WTC11 (cell line): ENCODE measurements at regions not wholly inside any gene's neighbourhood (a gene's known extent, or its start where the extent isn't known, plus 50 kb on each side); places are given as distances from the start of the nearest gene placed in this dataset.

ENCODE experiments used
- CREB1 ChIP-seq: sonication (generic); formaldehyde crosslinking; IDR thresholded peaks from 2 replicates; pipeline ENCODE4 v1.8.0; 2023; ENCODE audit warnings: mild to moderate bottlenecking, missing genetic modification reagents
- CREM ChIP-seq: sonication (generic); formaldehyde crosslinking; IDR thresholded peaks from 2 replicates; pipeline ENCODE4 v1.8.1; 2022; ENCODE audit warnings: mild to moderate bottlenecking, missing genetic modification reagents, moderate library complexity
- NFYB ChIP-seq: sonication (generic); formaldehyde crosslinking; conservative IDR thresholded peaks from 2 replicates; pipeline ENCODE4 v1.8.0; 2022; ENCODE audit warnings: low read depth, missing genetic modification reagents
- NR2C2 ChIP-seq: sonication (generic); formaldehyde crosslinking; IDR thresholded peaks from 2 replicates; pipeline ENCODE4 v1.8.0; 2022; ENCODE audit warnings: mild to moderate bottlenecking, missing genetic modification reagents
- SP1 ChIP-seq: sonication (generic); formaldehyde crosslinking; conservative IDR thresholded peaks from 2 replicates; pipeline ENCODE4 v1.8.1; 2022; ENCODE audit warnings: missing genetic modification reagents
- ZNF121 ChIP-seq: sonication (generic); formaldehyde crosslinking; IDR thresholded peaks from 2 replicates; pipeline ENCODE4 v1.8.0; 2023; ENCODE audit warnings: missing genetic modification reagents
- ZNF317 ChIP-seq: sonication (generic); formaldehyde crosslinking; IDR thresholded peaks from 2 replicates; pipeline ENCODE4 v1.8.1; 2023; ENCODE audit warnings: low read depth, mild to moderate bottlenecking, moderate library complexity, missing genetic modification reagents, borderline replicate concordance
- TF ChIP-seq, protein P1 (sequence below): fragments of 200-600 bp; IDR thresholded peaks from 2 replicates; pipeline ENCODE4 v1.8.0; 2022; ENCODE audit warnings: antibody characterized with exemption
- TF ChIP-seq, protein P2 (sequence below): sonication (generic); formaldehyde crosslinking; conservative IDR thresholded peaks from 2 replicates; pipeline ENCODE4 v1.8.1; 2022; ENCODE audit warnings: mild to moderate bottlenecking, missing genetic modification reagents
- TF ChIP-seq, protein P3 (sequence below): sonication (generic); formaldehyde crosslinking; IDR thresholded peaks from 2 replicates; pipeline ENCODE4 v1.8.1; 2023; ENCODE audit warnings: mild to moderate bottlenecking, missing genetic modification reagents, borderline replicate concordance
- TF ChIP-seq, protein P4 (sequence below): sonication (generic); formaldehyde crosslinking; IDR thresholded peaks from 2 replicates; pipeline ENCODE4 v1.8.0; 2022; ENCODE audit warnings: mild to moderate bottlenecking, missing genetic modification reagents
- TF ChIP-seq, protein P5 (sequence below): sonication (generic); formaldehyde crosslinking; IDR thresholded peaks from 2 replicates; pipeline ENCODE4 v1.8.1; 2023; ENCODE audit warnings: mild to moderate bottlenecking, moderate library complexity, missing genetic modification reagents

DNA sequence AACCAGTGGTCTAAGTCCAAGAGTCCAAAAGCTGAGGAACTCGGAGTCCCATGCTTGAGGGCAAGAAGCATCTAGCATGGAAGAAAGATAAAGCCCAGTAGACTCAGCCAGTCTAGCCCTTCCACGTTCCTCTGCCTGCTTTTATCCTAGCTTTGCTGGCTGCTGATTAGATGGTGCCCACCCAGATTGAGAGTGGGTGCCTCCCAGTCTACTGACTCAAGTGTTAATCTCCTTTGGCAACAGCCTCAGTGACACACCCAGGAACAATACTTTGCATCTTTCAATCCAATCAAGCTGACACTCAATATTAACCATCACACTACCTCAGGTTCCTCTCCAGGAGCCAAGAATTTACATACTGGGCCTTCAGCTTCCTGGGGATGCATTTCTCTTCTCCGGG is 476.1 kb downstream of the FUT8 start:
- TF ChIP-seq ZNF317 (CRISPR knock-in tag) (no peak), NR2C2 (CRISPR knock-in tag) (no peak), CREM (CRISPR knock-in tag) (no peak), CREB1 (CRISPR knock-in tag) (no peak), ZNF121 (no peak), NFYB (no peak), SP1 (CRISPR knock-in tag) (no peak)
- TF ChIP-seq, protein P1, sequence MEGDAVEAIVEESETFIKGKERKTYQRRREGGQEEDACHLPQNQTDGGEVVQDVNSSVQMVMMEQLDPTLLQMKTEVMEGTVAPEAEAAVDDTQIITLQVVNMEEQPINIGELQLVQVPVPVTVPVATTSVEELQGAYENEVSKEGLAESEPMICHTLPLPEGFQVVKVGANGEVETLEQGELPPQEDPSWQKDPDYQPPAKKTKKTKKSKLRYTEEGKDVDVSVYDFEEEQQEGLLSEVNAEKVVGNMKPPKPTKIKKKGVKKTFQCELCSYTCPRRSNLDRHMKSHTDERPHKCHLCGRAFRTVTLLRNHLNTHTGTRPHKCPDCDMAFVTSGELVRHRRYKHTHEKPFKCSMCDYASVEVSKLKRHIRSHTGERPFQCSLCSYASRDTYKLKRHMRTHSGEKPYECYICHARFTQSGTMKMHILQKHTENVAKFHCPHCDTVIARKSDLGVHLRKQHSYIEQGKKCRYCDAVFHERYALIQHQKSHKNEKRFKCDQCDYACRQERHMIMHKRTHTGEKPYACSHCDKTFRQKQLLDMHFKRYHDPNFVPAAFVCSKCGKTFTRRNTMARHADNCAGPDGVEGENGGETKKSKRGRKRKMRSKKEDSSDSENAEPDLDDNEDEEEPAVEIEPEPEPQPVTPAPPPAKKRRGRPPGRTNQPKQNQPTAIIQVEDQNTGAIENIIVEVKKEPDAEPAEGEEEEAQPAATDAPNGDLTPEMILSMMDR = no peak
- TF ChIP-seq, protein P2, sequence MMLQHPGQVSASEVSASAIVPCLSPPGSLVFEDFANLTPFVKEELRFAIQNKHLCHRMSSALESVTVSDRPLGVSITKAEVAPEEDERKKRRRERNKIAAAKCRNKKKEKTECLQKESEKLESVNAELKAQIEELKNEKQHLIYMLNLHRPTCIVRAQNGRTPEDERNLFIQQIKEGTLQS = no peak
- TF ChIP-seq, protein P3, sequence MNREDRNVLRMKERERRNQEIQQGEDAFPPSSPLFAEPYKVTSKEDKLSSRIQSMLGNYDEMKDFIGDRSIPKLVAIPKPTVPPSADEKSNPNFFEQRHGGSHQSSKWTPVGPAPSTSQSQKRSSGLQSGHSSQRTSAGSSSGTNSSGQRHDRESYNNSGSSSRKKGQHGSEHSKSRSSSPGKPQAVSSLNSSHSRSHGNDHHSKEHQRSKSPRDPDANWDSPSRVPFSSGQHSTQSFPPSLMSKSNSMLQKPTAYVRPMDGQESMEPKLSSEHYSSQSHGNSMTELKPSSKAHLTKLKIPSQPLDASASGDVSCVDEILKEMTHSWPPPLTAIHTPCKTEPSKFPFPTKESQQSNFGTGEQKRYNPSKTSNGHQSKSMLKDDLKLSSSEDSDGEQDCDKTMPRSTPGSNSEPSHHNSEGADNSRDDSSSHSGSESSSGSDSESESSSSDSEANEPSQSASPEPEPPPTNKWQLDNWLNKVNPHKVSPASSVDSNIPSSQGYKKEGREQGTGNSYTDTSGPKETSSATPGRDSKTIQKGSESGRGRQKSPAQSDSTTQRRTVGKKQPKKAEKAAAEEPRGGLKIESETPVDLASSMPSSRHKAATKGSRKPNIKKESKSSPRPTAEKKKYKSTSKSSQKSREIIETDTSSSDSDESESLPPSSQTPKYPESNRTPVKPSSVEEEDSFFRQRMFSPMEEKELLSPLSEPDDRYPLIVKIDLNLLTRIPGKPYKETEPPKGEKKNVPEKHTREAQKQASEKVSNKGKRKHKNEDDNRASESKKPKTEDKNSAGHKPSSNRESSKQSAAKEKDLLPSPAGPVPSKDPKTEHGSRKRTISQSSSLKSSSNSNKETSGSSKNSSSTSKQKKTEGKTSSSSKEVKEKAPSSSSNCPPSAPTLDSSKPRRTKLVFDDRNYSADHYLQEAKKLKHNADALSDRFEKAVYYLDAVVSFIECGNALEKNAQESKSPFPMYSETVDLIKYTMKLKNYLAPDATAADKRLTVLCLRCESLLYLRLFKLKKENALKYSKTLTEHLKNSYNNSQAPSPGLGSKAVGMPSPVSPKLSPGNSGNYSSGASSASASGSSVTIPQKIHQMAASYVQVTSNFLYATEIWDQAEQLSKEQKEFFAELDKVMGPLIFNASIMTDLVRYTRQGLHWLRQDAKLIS (CRISPR knock-in tag) = no peak
- TF ChIP-seq, protein P4, sequence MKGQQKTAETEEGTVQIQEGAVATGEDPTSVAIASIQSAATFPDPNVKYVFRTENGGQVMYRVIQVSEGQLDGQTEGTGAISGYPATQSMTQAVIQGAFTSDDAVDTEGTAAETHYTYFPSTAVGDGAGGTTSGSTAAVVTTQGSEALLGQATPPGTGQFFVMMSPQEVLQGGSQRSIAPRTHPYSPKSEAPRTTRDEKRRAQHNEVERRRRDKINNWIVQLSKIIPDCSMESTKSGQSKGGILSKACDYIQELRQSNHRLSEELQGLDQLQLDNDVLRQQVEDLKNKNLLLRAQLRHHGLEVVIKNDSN (CRISPR knock-in tag) = no peak
- TF ChIP-seq, protein P5, sequence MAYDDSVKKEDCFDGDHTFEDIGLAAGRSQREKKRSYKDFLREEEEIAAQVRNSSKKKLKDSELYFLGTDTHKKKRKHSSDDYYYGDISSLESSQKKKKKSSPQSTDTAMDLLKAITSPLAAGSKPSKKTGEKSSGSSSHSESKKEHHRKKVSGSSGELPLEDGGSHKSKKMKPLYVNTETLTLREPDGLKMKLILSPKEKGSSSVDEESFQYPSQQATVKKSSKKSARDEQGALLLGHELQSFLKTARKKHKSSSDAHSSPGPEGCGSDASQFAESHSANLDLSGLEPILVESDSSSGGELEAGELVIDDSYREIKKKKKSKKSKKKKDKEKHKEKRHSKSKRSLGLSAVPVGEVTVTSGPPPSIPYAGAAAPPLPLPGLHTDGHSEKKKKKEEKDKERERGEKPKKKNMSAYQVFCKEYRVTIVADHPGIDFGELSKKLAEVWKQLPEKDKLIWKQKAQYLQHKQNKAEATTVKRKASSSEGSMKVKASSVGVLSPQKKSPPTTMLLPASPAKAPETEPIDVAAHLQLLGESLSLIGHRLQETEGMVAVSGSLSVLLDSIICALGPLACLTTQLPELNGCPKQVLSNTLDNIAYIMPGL (CRISPR knock-in tag) = no peak
